ENCODE measurements at regions not wholly inside any gene's neighbourhood (a gene's known extent, or its start where the extent isn't known, plus 50 kb on each side); places are given as distances from the start of the nearest gene placed in this dataset.
"Not testable (repeated sequence)": the region's sequence is repeated elsewhere in the genome, so short reads cannot be mapped to it uniquely, and the experiment has no call there.

DNA sequence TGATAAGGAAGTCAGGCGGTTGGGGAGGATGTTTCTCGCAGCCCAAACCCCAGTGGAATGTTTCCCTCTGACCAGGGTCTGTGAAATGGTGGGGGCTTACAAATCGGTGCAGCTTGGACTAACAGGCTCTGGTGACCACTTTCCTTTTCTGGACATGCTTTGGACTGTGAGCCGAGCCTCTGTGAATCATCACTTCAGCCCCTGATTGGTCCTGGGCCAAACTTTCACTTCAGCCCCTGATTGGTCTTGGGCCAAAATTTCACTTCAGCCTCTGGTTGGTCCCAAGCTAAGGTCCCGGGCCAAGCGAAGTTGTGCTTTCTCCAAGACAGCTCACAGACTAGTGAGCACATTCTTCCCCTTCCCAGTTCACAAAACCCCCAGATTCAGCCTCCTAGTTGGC is 223.7 kb upstream of the ANKRD20A1 start:
- H3K27ac ChIP-seq (ENCODE audit: low read depth, low read length, poor library complexity, severe bottlenecking); H3K4me3 ChIP-seq (ENCODE audit: low read depth, low read length, poor library complexity, severe bottlenecking); intact Hi-C loops (cut with micrococcal nuclease; ENCODE audit: unreplicated experiment); H3K36me3 ChIP-seq (ENCODE audit: insufficient read depth, low read length, poor library complexity, severe bottlenecking); CTCF ChIA-PET; POLR2A ChIA-PET (ENCODE audit: low non-redundant PET); DNase-seq (ENCODE audit: low spot score); H3K4me1 ChIP-seq (ENCODE audit: insufficient read depth, low read length, poor library complexity, severe bottlenecking); H3K9me3 ChIP-seq (ENCODE audit: low read depth, low read length, poor library complexity, severe bottlenecking); BruUV-seq (replicated peaks); H3K27me3 ChIP-seq (replicated peaks; ENCODE audit: insufficient read depth, low read depth, low read length, poor library complexity): not testable (repeated sequence)

GRCh38 chr9:67611900-67612299 is 246.8 kb upstream of the ANKRD20A1 start:
- H3K4me3 ChIP-seq (ENCODE audit: low read depth, low read length, poor library complexity, severe bottlenecking); DNase-seq (ENCODE audit: low spot score); BruUV-seq (replicated peaks); H3K27me3 ChIP-seq (replicated peaks; ENCODE audit: insufficient read depth, low read depth, low read length, poor library complexity); POLR2A ChIA-PET (ENCODE audit: low non-redundant PET); H3K36me3 ChIP-seq (ENCODE audit: insufficient read depth, low read length, poor library complexity, severe bottlenecking); intact Hi-C loops (cut with micrococcal nuclease; ENCODE audit: unreplicated experiment); CTCF ChIA-PET; H3K27ac ChIP-seq (ENCODE audit: low read depth, low read length, poor library complexity, severe bottlenecking); H3K4me1 ChIP-seq (ENCODE audit: insufficient read depth, low read length, poor library complexity, severe bottlenecking); H3K9me3 ChIP-seq (ENCODE audit: low read depth, low read length, poor library complexity, severe bottlenecking): not testable (repeated sequence)

DNA sequence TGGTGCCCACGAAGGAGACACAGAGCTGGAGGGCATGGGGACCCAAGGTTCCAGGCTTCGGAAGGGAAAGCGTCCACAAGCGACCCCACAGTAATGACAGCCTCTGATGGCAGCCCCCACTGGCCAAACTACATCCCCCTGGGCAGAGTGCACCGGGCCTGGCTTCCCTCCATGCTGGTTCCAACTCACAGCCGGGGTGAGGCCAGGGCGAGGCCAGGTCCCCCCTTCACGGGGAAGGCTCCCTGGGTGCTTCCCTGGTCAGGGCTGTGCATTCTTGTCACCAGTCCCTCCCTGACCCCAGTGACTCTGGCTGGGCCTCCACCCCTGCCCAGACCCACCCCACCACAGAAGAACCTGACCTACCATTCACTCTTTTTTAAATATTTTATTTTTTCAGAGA is 248.9 kb upstream of the ANKRD20A1 start:
- CTCF ChIA-PET; H3K4me3 ChIP-seq (ENCODE audit: low read depth, low read length, poor library complexity, severe bottlenecking); H3K36me3 ChIP-seq (ENCODE audit: insufficient read depth, low read length, poor library complexity, severe bottlenecking); intact Hi-C loops (cut with micrococcal nuclease; ENCODE audit: unreplicated experiment); DNase-seq (ENCODE audit: low spot score); H3K9me3 ChIP-seq (ENCODE audit: low read depth, low read length, poor library complexity, severe bottlenecking); H3K4me1 ChIP-seq (ENCODE audit: insufficient read depth, low read length, poor library complexity, severe bottlenecking); BruUV-seq (replicated peaks); H3K27ac ChIP-seq (ENCODE audit: low read depth, low read length, poor library complexity, severe bottlenecking); H3K27me3 ChIP-seq (replicated peaks; ENCODE audit: insufficient read depth, low read depth, low read length, poor library complexity); POLR2A ChIA-PET (ENCODE audit: low non-redundant PET): not testable (repeated sequence)

DNA sequence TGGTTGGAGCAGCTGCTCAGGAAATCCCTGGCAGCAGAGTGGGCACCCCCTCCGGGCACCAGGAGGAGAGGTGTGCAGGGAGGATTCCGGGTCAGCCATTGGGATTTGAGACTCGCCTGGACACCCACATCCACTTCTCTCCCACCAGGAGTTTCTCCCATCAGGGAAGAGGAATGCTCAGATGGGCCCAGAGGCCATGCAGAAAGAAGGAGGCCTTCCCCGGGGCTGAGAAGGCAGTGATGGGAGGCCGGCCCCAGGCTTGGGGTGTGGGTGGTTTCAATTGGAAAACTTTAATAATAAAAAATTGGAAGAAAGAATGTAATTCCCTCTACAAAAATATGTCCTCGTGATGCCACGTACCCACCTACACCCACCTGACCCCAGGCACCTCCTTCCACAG is 249.3 kb upstream of the ANKRD20A1 start:
- intact Hi-C loops (cut with micrococcal nuclease; ENCODE audit: unreplicated experiment); BruUV-seq (replicated peaks); H3K36me3 ChIP-seq (ENCODE audit: insufficient read depth, low read length, poor library complexity, severe bottlenecking); H3K4me3 ChIP-seq (ENCODE audit: low read depth, low read length, poor library complexity, severe bottlenecking); CTCF ChIA-PET; POLR2A ChIA-PET (ENCODE audit: low non-redundant PET); H3K4me1 ChIP-seq (ENCODE audit: insufficient read depth, low read length, poor library complexity, severe bottlenecking); H3K27ac ChIP-seq (ENCODE audit: low read depth, low read length, poor library complexity, severe bottlenecking); H3K9me3 ChIP-seq (ENCODE audit: low read depth, low read length, poor library complexity, severe bottlenecking); DNase-seq (ENCODE audit: low spot score); H3K27me3 ChIP-seq (replicated peaks; ENCODE audit: insufficient read depth, low read depth, low read length, poor library complexity): not testable (repeated sequence)

GRCh38 chr9:67605113-67605512 is 253.6 kb upstream of the ANKRD20A1 start:
- POLR2A ChIA-PET (ENCODE audit: low non-redundant PET); intact Hi-C loops (cut with micrococcal nuclease; ENCODE audit: unreplicated experiment); BruUV-seq (replicated peaks); H3K36me3 ChIP-seq (ENCODE audit: insufficient read depth, low read length, poor library complexity, severe bottlenecking); H3K4me1 ChIP-seq (ENCODE audit: insufficient read depth, low read length, poor library complexity, severe bottlenecking); H3K9me3 ChIP-seq (ENCODE audit: low read depth, low read length, poor library complexity, severe bottlenecking); DNase-seq (ENCODE audit: low spot score); H3K27me3 ChIP-seq (replicated peaks; ENCODE audit: insufficient read depth, low read depth, low read length, poor library complexity); H3K4me3 ChIP-seq (ENCODE audit: low read depth, low read length, poor library complexity, severe bottlenecking); H3K27ac ChIP-seq (ENCODE audit: low read depth, low read length, poor library complexity, severe bottlenecking); CTCF ChIA-PET: not testable (repeated sequence)

GRCh38 chr9:67603609-67604008 is 255.1 kb upstream of the ANKRD20A1 start:
- POLR2A ChIA-PET (ENCODE audit: low non-redundant PET); H3K9me3 ChIP-seq (ENCODE audit: low read depth, low read length, poor library complexity, severe bottlenecking); intact Hi-C loops (cut with micrococcal nuclease; ENCODE audit: unreplicated experiment); H3K4me1 ChIP-seq (ENCODE audit: insufficient read depth, low read length, poor library complexity, severe bottlenecking); BruUV-seq (replicated peaks); H3K4me3 ChIP-seq (ENCODE audit: low read depth, low read length, poor library complexity, severe bottlenecking); H3K27me3 ChIP-seq (replicated peaks; ENCODE audit: insufficient read depth, low read depth, low read length, poor library complexity); H3K27ac ChIP-seq (ENCODE audit: low read depth, low read length, poor library complexity, severe bottlenecking); DNase-seq (ENCODE audit: low spot score); CTCF ChIA-PET; H3K36me3 ChIP-seq (ENCODE audit: insufficient read depth, low read length, poor library complexity, severe bottlenecking): not testable (repeated sequence)

GRCh38 chr9:67592424-67592823 is 266.3 kb upstream of the ANKRD20A1 start:
- H3K27me3 ChIP-seq (replicated peaks; ENCODE audit: insufficient read depth, low read depth, low read length, poor library complexity); H3K27ac ChIP-seq (ENCODE audit: low read depth, low read length, poor library complexity, severe bottlenecking); H3K9me3 ChIP-seq (ENCODE audit: low read depth, low read length, poor library complexity, severe bottlenecking); intact Hi-C loops (cut with micrococcal nuclease; ENCODE audit: unreplicated experiment); CTCF ChIA-PET; BruUV-seq (replicated peaks); H3K4me3 ChIP-seq (ENCODE audit: low read depth, low read length, poor library complexity, severe bottlenecking); H3K4me1 ChIP-seq (ENCODE audit: insufficient read depth, low read length, poor library complexity, severe bottlenecking); H3K36me3 ChIP-seq (ENCODE audit: insufficient read depth, low read length, poor library complexity, severe bottlenecking); POLR2A ChIA-PET (ENCODE audit: low non-redundant PET); DNase-seq (ENCODE audit: low spot score): not testable (repeated sequence)

- H3K27ac ChIP-seq (ENCODE audit: low read depth, low read length, poor library complexity, severe bottlenecking); H3K4me3 ChIP-seq (ENCODE audit: low read depth, low read length, poor library complexity, severe bottlenecking); CTCF ChIA-PET; H3K27me3 ChIP-seq (replicated peaks; ENCODE audit: insufficient read depth, low read depth, low read length, poor library complexity); H3K4me1 ChIP-seq (ENCODE audit: insufficient read depth, low read length, poor library complexity, severe bottlenecking); POLR2A ChIA-PET (ENCODE audit: low non-redundant PET); DNase-seq (ENCODE audit: low spot score); H3K9me3 ChIP-seq (ENCODE audit: low read depth, low read length, poor library complexity, severe bottlenecking); intact Hi-C loops (cut with micrococcal nuclease; ENCODE audit: unreplicated experiment); H3K36me3 ChIP-seq (ENCODE audit: insufficient read depth, low read length, poor library complexity, severe bottlenecking); BruUV-seq (replicated peaks): not testable (repeated sequence)
Observed at GRCh38 chr9:67555874-67556273, 302.9 kb upstream of the ANKRD20A1 start.

Measured in A673 (cell line).